ENCODE measurements at regions not wholly inside any gene's neighbourhood (a gene's known extent, or its start where the extent isn't known, plus 50 kb on each side); places are given as distances from the start of the nearest gene placed in this dataset.

GRCh38 chr14:65330416-65330815 is 82.1 kb upstream of the FUT8 start:
- Histone ChIP-seq H3K27me3 (ENCODE audit: insufficient read depth, low read length) (peaks cover 25% of the 10 kb centered on the region), H3K4me3 (ENCODE audit: low read length) (no peak overlapping the region), H3K9me3 (ENCODE audit: insufficient read depth, low read depth, low read length) (no peaks in the 10 kb centered on the region), H3K36me3 (ENCODE audit: insufficient read depth, low read length) (no peaks in the 10 kb centered on the region), H3K27ac (ENCODE audit: low read depth, low read length) (no peak overlapping the region), H3K9ac (ENCODE audit: low read depth, low read length) (no peak overlapping the region), H3K4me1 (ENCODE audit: insufficient read depth, low read length) (peaks cover 14% of the 10 kb centered on the region)
- 86% methylated on average over 1 of the region's 1 CpG for WGBS

GRCh38 chr14:65331652-65332051 is 80.9 kb upstream of the FUT8 start:
- Histone ChIP-seq H3K36me3 (ENCODE audit: insufficient read depth, low read length) (no peaks in the 10 kb centered on the region), H3K27ac (ENCODE audit: low read depth, low read length) (no peak overlapping the region), H3K9me3 (ENCODE audit: insufficient read depth, low read depth, low read length) (no peaks in the 10 kb centered on the region), H3K4me1 (ENCODE audit: insufficient read depth, low read length) (peaks cover 24% of the 10 kb centered on the region), H3K4me3 (ENCODE audit: low read length) (no peak overlapping the region), H3K9ac (ENCODE audit: low read depth, low read length) (no peak overlapping the region), H3K27me3 (ENCODE audit: insufficient read depth, low read length) (peaks cover 36% of the 10 kb centered on the region)
- 98% methylated on average over 3 of the region's 3 CpGs for WGBS

- Histone ChIP-seq H3K4me3 (ENCODE audit: low read length) (no peak overlapping the region), H3K36me3 (ENCODE audit: insufficient read depth, low read length) (no peaks in the 10 kb centered on the region), H3K27me3 (ENCODE audit: insufficient read depth, low read length) (peaks cover 43% of the 10 kb centered on the region), H3K9me3 (ENCODE audit: insufficient read depth, low read depth, low read length) (no peaks in the 10 kb centered on the region), H3K4me1 (ENCODE audit: insufficient read depth, low read length) (peaks cover 24% of the 10 kb centered on the region), H3K27ac (ENCODE audit: low read depth, low read length) (no peak overlapping the region), H3K9ac (ENCODE audit: low read depth, low read length) (no peak overlapping the region)
- 90% methylated on average over 2 of the region's 2 CpGs for WGBS
Observed at GRCh38 chr14:65332141-65332871, 80.2 kb upstream of the FUT8 start.

GRCh38 chr14:65333943-65334687 is 78.4 kb upstream of the FUT8 start:
- H3K27me3 ChIP-seq (ENCODE audit: insufficient read depth, low read length), result peaks cover 50% of the 10 kb centered on the region
- peaks cover 24% of the 10 kb centered on the region for H3K4me1 ChIP-seq (ENCODE audit: insufficient read depth, low read length)
- H3K9me3 ChIP-seq (ENCODE audit: insufficient read depth, low read depth, low read length), result no peaks in the 10 kb centered on the region
- peak overlapping the region; percentile 42 for H3K4me3 ChIP-seq (ENCODE audit: low read length)
- H3K36me3 ChIP-seq (ENCODE audit: insufficient read depth, low read length), result no peaks in the 10 kb centered on the region
- H3K9ac ChIP-seq (ENCODE audit: low read depth, low read length), result peak overlapping the region; percentile 16; the same call in 1 of the 2 replicates
- H3K27ac ChIP-seq (ENCODE audit: low read depth, low read length), result peak overlapping the region; percentile 87; the same call in 1 of the 2 replicates
- WGBS, result 19% methylated on average over 8 of the region's 8 CpGs

- no peaks in the 10 kb centered on the region for H3K36me3 ChIP-seq (ENCODE audit: insufficient read depth, low read length)
- peak overlapping the region; percentile 42 for H3K4me3 ChIP-seq (ENCODE audit: low read length)
- H3K4me1 ChIP-seq (ENCODE audit: insufficient read depth, low read length), result peaks cover 24% of the 10 kb centered on the region
- WGBS, result 9% methylated on average over 8 of the region's 8 CpGs
- H3K9ac ChIP-seq (ENCODE audit: low read depth, low read length), result peak overlapping the region; percentile 16; the same call in 1 of the 2 replicates
- H3K27ac ChIP-seq (ENCODE audit: low read depth, low read length), result peak overlapping the region; percentile 87; the same call in 1 of the 2 replicates
- peaks cover 50% of the 10 kb centered on the region for H3K27me3 ChIP-seq (ENCODE audit: insufficient read depth, low read length)
- no peaks in the 10 kb centered on the region for H3K9me3 ChIP-seq (ENCODE audit: insufficient read depth, low read depth, low read length)
Observed at GRCh38 chr14:65334765-65335410, 77.6 kb upstream of the FUT8 start.

- WGBS, result 87% methylated on average over 3 of the region's 4 CpGs
- Histone ChIP-seq H3K9ac (ENCODE audit: low read depth, low read length) (no peak overlapping the region), H3K4me3 (ENCODE audit: low read length) (peak overlapping the region; percentile 30; the same call in 1 of the 2 replicates), H3K9me3 (ENCODE audit: insufficient read depth, low read depth, low read length) (no peaks in the 10 kb centered on the region), H3K4me1 (ENCODE audit: insufficient read depth, low read length) (peaks cover 24% of the 10 kb centered on the region), H3K27ac (ENCODE audit: low read depth, low read length) (peak overlapping the region; percentile 87; the same call in 1 of the 2 replicates), H3K27me3 (ENCODE audit: insufficient read depth, low read length) (peaks cover 50% of the 10 kb centered on the region), H3K36me3 (ENCODE audit: insufficient read depth, low read length) (no peaks in the 10 kb centered on the region)
Observed at GRCh38 chr14:65335411-65335947, 77.1 kb upstream of the FUT8 start.

GRCh38 chr14:65336191-65336591 is 76.3 kb upstream of the FUT8 start:
- 69% methylated on average over 2 of the region's 2 CpGs for WGBS
- Histone ChIP-seq H3K4me3 (ENCODE audit: low read length) (no peak overlapping the region), H3K27me3 (ENCODE audit: insufficient read depth, low read length) (peaks cover 50% of the 10 kb centered on the region), H3K36me3 (ENCODE audit: insufficient read depth, low read length) (no peaks in the 10 kb centered on the region), H3K9me3 (ENCODE audit: insufficient read depth, low read depth, low read length) (no peaks in the 10 kb centered on the region), H3K9ac (ENCODE audit: low read depth, low read length) (no peak overlapping the region), H3K4me1 (ENCODE audit: insufficient read depth, low read length) (peaks cover 24% of the 10 kb centered on the region), H3K27ac (ENCODE audit: low read depth, low read length) (no peak overlapping the region)

- Histone ChIP-seq H3K27ac (ENCODE audit: low read depth, low read length) (no peak overlapping the region), H3K4me1 (ENCODE audit: insufficient read depth, low read length) (peaks cover 13% of the 10 kb centered on the region), H3K36me3 (ENCODE audit: insufficient read depth, low read length) (no peaks in the 10 kb centered on the region), H3K4me3 (ENCODE audit: low read length) (no peak overlapping the region), H3K9me3 (ENCODE audit: insufficient read depth, low read depth, low read length) (no peaks in the 10 kb centered on the region), H3K9ac (ENCODE audit: low read depth, low read length) (no peak overlapping the region), H3K27me3 (ENCODE audit: insufficient read depth, low read length) (peaks cover 29% of the 10 kb centered on the region)
- WGBS, result 94% methylated on average over 4 of the region's 4 CpGs
Observed at GRCh38 chr14:65339866-65340265, 72.7 kb upstream of the FUT8 start.

GRCh38 chr14:65344011-65344410 is 68.5 kb upstream of the FUT8 start:
- Histone ChIP-seq H3K9me3 (ENCODE audit: insufficient read depth, low read depth, low read length) (no peaks in the 10 kb centered on the region), H3K9ac (ENCODE audit: low read depth, low read length) (no peak overlapping the region), H3K4me3 (ENCODE audit: low read length) (no peak overlapping the region), H3K4me1 (ENCODE audit: insufficient read depth, low read length) (no peaks in the 10 kb centered on the region), H3K27ac (ENCODE audit: low read depth, low read length) (no peak overlapping the region), H3K36me3 (ENCODE audit: insufficient read depth, low read length) (no peaks in the 10 kb centered on the region), H3K27me3 (ENCODE audit: insufficient read depth, low read length) (no peaks in the 10 kb centered on the region)
- WGBS, result 96% methylated on average over 5 of the region's 5 CpGs

- WGBS, result 90% methylated on average over 2 of the region's 3 CpGs
- Histone ChIP-seq H3K27ac (ENCODE audit: low read depth, low read length) (no peak overlapping the region), H3K27me3 (ENCODE audit: insufficient read depth, low read length) (no peaks in the 10 kb centered on the region)
Observed at GRCh38 chr14:65345266-65345665, 67.3 kb upstream of the FUT8 start.

GRCh38 chr14:65346474-65346873 is 66.1 kb upstream of the FUT8 start:
- Histone ChIP-seq H3K9ac (ENCODE audit: low read depth, low read length) (no peak overlapping the region), H3K36me3 (ENCODE audit: insufficient read depth, low read length) (no peaks in the 10 kb centered on the region), H3K9me3 (ENCODE audit: insufficient read depth, low read depth, low read length) (no peaks in the 10 kb centered on the region), H3K27ac (ENCODE audit: low read depth, low read length) (no peak overlapping the region), H3K27me3 (ENCODE audit: insufficient read depth, low read length) (no peaks in the 10 kb centered on the region), H3K4me1 (ENCODE audit: insufficient read depth, low read length) (no peaks in the 10 kb centered on the region), H3K4me3 (ENCODE audit: low read length) (no peak overlapping the region)
- WGBS, result 88% methylated on average over 5 of the region's 5 CpGs

More at GRCh38 chr14:65345266-65345665, 67.3 kb upstream of the FUT8 start:
- Histone ChIP-seq H3K9me3 (ENCODE audit: insufficient read depth, low read depth, low read length) (no peaks in the 10 kb centered on the region), H3K9ac (ENCODE audit: low read depth, low read length) (no peak overlapping the region), H3K36me3 (ENCODE audit: insufficient read depth, low read length) (no peaks in the 10 kb centered on the region), H3K4me3 (ENCODE audit: low read length) (no peak overlapping the region), H3K4me1 (ENCODE audit: insufficient read depth, low read length) (no peaks in the 10 kb centered on the region)

Measured in HUES64 (cell line).